ENCODE measurements at regions not wholly inside any gene's neighbourhood (a gene's known extent, or its start where the extent isn't known, plus 50 kb on each side); places are given as distances from the start of the nearest gene placed in this dataset.

GRCh38 chr6:62819640-62820039 lies 391.6 kb upstream of the FKBP1C start:
- no peak for TF ChIP-seq CTCF (IDR thresholded peaks at IDR 0.05)
- no peak for TF ChIP-seq POLR2A (IDR thresholded peaks at IDR 0.05)

All from Peyer's patch (tissue), 4 donors.